Parathyroid adenoma (tissue), 2 donors: ENCODE measurements at regions not wholly inside any gene's neighbourhood (a gene's known extent, or its start where the extent isn't known, plus 50 kb on each side); places are given as distances from the start of the nearest gene placed in this dataset.

ENCODE experiments used
- H2AFZ ChIP-seq: fragments of 300-600 bp; sonication (generic); one replicate; pipeline ENCODE4 v1.7.0; 2017; ENCODE audit warnings: antibody characterized with exemption, mild to moderate bottlenecking
- H3K27ac ChIP-seq: fragments of 300-600 bp; sonication (generic); one replicate; pipeline ENCODE4 v1.7.0; 2017
- H3K27me3 ChIP-seq: fragments of 300-600 bp; sonication (generic); one replicate; pipeline ENCODE4 v1.7.0; 2017; ENCODE audit warnings: low read length; ENCODE audit not compliant: control insufficient read depth, insufficient read depth
- H3K36me3 ChIP-seq: fragments of 300-600 bp; sonication (generic); one replicate; pipeline ENCODE4 v1.7.0; 2017; ENCODE audit warnings: low read length; ENCODE audit not compliant: control insufficient read depth, insufficient read depth
- H3K4me1 ChIP-seq: fragments of 300-600 bp; sonication (generic); one replicate; pipeline ENCODE4 v1.7.0; 2017; ENCODE audit warnings: control low read depth
- H3K4me2 ChIP-seq: fragments of 300-600 bp; sonication (generic); one replicate; pipeline ENCODE4 v1.7.0; 2017; ENCODE audit warnings: low read length
- H3K4me3 ChIP-seq: fragments of 300-600 bp; sonication (generic); one replicate; pipeline ENCODE4 v1.7.0; 2017; ENCODE audit warnings: low read depth, low read length
- H3K79me2 ChIP-seq: fragments of 300-600 bp; sonication (generic); one replicate; pipeline ENCODE4 v1.7.0; 2017; ENCODE audit warnings: control low read depth
- H3K9ac ChIP-seq: fragments of 300-600 bp; sonication (generic); one replicate; pipeline ENCODE4 v1.7.0; 2017; ENCODE audit warnings: mild to moderate bottlenecking
- H3K9me3 ChIP-seq: fragments of 300-600 bp; sonication (generic); one replicate; pipeline ENCODE4 v1.7.0; 2017; ENCODE audit warnings: low read length; ENCODE audit not compliant: control insufficient read depth
- TF ChIP-seq, protein P1 (sequence below): fragments of 300-600 bp; sonication (generic); IDR thresholded peaks from one replicate; pipeline ENCODE4 v1.7.0; 2017; ENCODE audit warnings: antibody characterized with exemption, mild to moderate bottlenecking
- donor health status: primary hyperparathyroidism.

DNA sequence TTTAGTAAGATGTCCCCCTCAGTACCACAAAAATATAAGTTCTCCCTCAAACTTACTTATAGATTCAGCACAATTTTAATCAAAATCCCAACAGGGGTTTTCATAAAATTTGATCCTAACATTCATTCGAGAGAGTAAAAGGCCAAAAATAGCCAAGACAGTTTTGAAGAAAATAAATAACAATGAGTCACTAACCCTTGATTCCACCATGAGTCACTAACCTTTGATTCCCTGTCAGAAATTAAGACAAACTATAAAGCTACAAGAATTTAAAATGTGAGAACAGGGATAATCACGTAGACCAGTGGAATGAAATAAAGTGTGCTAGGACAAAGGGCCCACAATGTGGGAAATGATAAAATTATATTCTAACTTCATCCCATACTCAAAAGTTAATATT is 320.3 kb downstream of the SUCLA2 start:
- Histone ChIP-seq H3K27me3 (no peaks in the 10 kb centered on the region), H3K4me3 (no peak overlapping the region), H3K36me3 (no peaks in the 10 kb centered on the region), H3K9ac (no peak overlapping the region), H3K27ac (no peak overlapping the region), H3K4me1 (no peaks in the 10 kb centered on the region), H3K4me2 (no peak overlapping the region), H3K79me2 (no peaks in the 10 kb centered on the region), H3K9me3 (no peaks in the 10 kb centered on the region), H2AFZ (no peak overlapping the region)
- TF ChIP-seq, protein P1, sequence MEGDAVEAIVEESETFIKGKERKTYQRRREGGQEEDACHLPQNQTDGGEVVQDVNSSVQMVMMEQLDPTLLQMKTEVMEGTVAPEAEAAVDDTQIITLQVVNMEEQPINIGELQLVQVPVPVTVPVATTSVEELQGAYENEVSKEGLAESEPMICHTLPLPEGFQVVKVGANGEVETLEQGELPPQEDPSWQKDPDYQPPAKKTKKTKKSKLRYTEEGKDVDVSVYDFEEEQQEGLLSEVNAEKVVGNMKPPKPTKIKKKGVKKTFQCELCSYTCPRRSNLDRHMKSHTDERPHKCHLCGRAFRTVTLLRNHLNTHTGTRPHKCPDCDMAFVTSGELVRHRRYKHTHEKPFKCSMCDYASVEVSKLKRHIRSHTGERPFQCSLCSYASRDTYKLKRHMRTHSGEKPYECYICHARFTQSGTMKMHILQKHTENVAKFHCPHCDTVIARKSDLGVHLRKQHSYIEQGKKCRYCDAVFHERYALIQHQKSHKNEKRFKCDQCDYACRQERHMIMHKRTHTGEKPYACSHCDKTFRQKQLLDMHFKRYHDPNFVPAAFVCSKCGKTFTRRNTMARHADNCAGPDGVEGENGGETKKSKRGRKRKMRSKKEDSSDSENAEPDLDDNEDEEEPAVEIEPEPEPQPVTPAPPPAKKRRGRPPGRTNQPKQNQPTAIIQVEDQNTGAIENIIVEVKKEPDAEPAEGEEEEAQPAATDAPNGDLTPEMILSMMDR = no peak

DNA sequence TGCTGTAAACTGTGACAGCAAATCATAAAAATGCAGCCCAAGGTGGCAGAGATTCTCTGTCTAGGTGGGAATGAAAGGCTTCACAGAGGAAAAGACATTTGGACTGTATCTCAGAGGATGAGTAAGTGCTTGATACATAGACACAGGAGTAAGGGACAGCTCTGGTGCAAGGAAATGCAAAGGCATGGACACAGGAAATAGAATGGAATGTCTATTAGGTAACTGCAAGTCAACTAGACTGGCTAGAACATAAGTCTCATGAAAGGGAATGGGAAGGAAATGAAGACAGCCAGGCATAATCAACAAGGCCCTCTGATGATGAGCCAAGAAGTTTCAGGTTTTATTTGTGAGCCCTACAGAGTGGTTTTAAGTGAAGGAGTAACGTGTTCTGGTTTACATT is 321.7 kb downstream of the SUCLA2 start:
- Histone ChIP-seq H3K4me2 (no peak overlapping the region), H3K27ac (no peak overlapping the region), H3K9ac (no peak overlapping the region), H3K27me3 (no peaks in the 10 kb centered on the region), H2AFZ (no peak overlapping the region), H3K36me3 (no peaks in the 10 kb centered on the region), H3K79me2 (no peaks in the 10 kb centered on the region), H3K4me1 (no peaks in the 10 kb centered on the region), H3K9me3 (no peaks in the 10 kb centered on the region), H3K4me3 (no peak overlapping the region)
- TF ChIP-seq, protein P1 = no peak

DNA sequence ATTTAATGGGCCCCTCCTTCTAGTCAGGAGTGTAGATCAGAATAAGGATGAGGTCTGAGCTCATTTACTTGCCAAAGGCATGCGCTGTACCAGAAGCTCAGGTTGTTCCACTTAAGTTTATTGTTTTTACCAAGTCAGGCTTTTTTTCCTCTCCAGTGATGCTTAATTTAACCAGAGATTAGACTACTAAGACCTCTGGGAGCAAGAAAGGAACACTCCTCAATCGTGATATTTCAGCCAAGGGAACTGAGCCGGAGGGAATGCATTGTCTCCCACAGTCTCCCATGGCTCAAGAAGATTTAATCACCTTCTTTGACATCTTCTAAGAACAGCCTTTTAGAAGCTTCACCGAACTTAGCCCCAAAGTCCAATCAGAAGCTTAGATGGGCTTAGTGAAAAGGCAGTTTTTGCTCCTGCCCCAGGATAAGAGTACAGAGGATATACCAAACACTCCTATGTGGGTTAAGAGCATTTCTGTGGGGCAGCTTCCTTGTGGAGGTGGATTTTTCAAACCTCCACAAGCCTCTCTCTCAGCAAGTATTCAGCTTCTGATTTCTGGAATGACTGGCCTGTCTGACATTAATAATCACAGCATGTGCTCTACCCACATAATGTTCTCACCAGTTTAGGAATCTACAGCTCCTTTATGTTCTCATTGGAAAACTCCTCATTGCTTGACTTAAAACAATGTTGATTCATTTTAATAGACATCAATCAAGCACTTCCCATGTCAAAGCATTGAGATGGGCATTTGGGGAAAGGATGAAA is 322.7 kb downstream of the SUCLA2 start:
- H3K27me3 ChIP-seq = no peaks in the 10 kb centered on the region
- no peaks in the 10 kb centered on the region for H3K4me1 ChIP-seq
- H3K9ac ChIP-seq = no peak overlapping the region
- TF ChIP-seq, protein P1 = no peak
- no peak overlapping the region for H3K4me3 ChIP-seq
- no peak overlapping the region for H3K4me2 ChIP-seq
- no peaks in the 10 kb centered on the region for H3K9me3 ChIP-seq
- H3K27ac ChIP-seq = no peak overlapping the region
- H2AFZ ChIP-seq = no peak overlapping the region
- no peaks in the 10 kb centered on the region for H3K36me3 ChIP-seq
- no peaks in the 10 kb centered on the region for H3K79me2 ChIP-seq

DNA sequence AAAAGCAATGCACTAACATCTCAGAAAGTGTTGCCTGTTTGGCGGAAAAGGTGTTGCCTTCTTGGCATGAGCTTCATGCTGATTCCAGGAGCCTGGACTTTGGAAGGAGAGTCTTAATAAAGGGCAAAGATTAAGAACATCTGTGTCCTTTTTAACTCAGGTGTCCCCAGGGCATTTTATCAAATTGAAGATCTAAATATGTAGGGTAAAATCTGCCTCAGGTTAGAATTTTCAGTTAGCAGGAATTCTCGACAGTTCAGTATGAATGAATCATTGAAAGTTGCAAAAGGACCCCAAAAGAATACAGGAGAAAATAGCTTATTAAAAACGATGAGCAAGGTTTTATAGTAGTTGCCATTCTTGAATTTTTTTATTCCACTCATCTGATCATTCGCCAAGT is 325.2 kb downstream of the SUCLA2 start:
- no peaks in the 10 kb centered on the region for H3K9me3 ChIP-seq
- H3K27ac ChIP-seq = no peak overlapping the region
- H3K79me2 ChIP-seq = no peaks in the 10 kb centered on the region
- no peaks in the 10 kb centered on the region for H3K4me1 ChIP-seq
- no peak overlapping the region for H3K4me3 ChIP-seq
- H3K4me2 ChIP-seq = no peak overlapping the region
- H3K36me3 ChIP-seq = no peaks in the 10 kb centered on the region
- no peak overlapping the region for H3K9ac ChIP-seq
- TF ChIP-seq, protein P1 = no peak
- no peak overlapping the region for H2AFZ ChIP-seq
- no peaks in the 10 kb centered on the region for H3K27me3 ChIP-seq
